ENCODE measurements at regions not wholly inside any gene's neighbourhood (a gene's known extent, or its start where the extent isn't known, plus 50 kb on each side); places are given as distances from the start of the nearest gene placed in this dataset.

GRCh38 chr5:61828856-61829255, 477.1 kb upstream of the KIF2A start:
- DNase-seq (ENCODE audit: low read depth), result no peak

- DNase-seq (ENCODE audit: low read depth), result no peak
Observed at GRCh38 chr5:61831736-61832135, 474.3 kb upstream of the KIF2A start.

GRCh38 chr5:61837788-61838187, 468.2 kb upstream of the KIF2A start:
- no peak for DNase-seq (ENCODE audit: low read depth)

- DNase-seq (ENCODE audit: low read depth), result no peak
Observed at GRCh38 chr5:61840361-61840760, 465.6 kb upstream of the KIF2A start.

GRCh38 chr5:61842840-61843239, 463.2 kb upstream of the KIF2A start:
- no peak for DNase-seq (ENCODE audit: low read depth)

- DNase-seq (ENCODE audit: low read depth), result no peak
Observed at GRCh38 chr5:61850696-61851095, 455.3 kb upstream of the KIF2A start.

- no peak for DNase-seq (ENCODE audit: low read depth)
Observed at GRCh38 chr5:61854531-61854930, 451.5 kb upstream of the KIF2A start.

GRCh38 chr5:61860978-61861377, 445.0 kb upstream of the KIF2A start:
- DNase-seq (ENCODE audit: low read depth), result no peak

GRCh38 chr5:61866930-61867329, 439.1 kb upstream of the KIF2A start:
- no peak for DNase-seq (ENCODE audit: low read depth)

GRCh38 chr5:61869333-61869732, 436.7 kb upstream of the KIF2A start:
- DNase-seq (ENCODE audit: low read depth), result no peak

GRCh38 chr5:61878471-61878870, 427.5 kb upstream of the KIF2A start:
- no peak for DNase-seq (ENCODE audit: low read depth)

GRCh38 chr5:61881821-61882487, 424.1 kb upstream of the KIF2A start:
- DNase-seq (ENCODE audit: low read depth), result no peak

- DNase-seq (ENCODE audit: low read depth), result no peak
Observed at GRCh38 chr5:61882901-61883500, 423.0 kb upstream of the KIF2A start.

GRCh38 chr5:61884252-61884855, 421.7 kb upstream of the KIF2A start:
- DNase-seq (ENCODE audit: low read depth), result no peak

- DNase-seq (ENCODE audit: low read depth), result no peak
Observed at GRCh38 chr5:61886214-61886613, 419.8 kb upstream of the KIF2A start.

GRCh38 chr5:61887271-61887670, 418.7 kb upstream of the KIF2A start:
- DNase-seq (ENCODE audit: low read depth), result no peak

GRCh38 chr5:61894046-61894445, 412.0 kb upstream of the KIF2A start:
- DNase-seq (ENCODE audit: low read depth), result no peak

- no peak for DNase-seq (ENCODE audit: low read depth)
Observed at GRCh38 chr5:61896811-61897210, 409.2 kb upstream of the KIF2A start.

- no peak for DNase-seq (ENCODE audit: low read depth)
Observed at GRCh38 chr5:61897251-61897650, 408.8 kb upstream of the KIF2A start.

GRCh38 chr5:61901997-61902396, 404.0 kb upstream of the KIF2A start:
- no peak for DNase-seq (ENCODE audit: low read depth)

GRCh38 chr5:61904730-61905129, 401.3 kb upstream of the KIF2A start:
- no peak for DNase-seq (ENCODE audit: low read depth)

- no peak for DNase-seq (ENCODE audit: low read depth)
Observed at GRCh38 chr5:61905613-61906012, 400.4 kb upstream of the KIF2A start.

- DNase-seq (ENCODE audit: low read depth), result no peak
Observed at GRCh38 chr5:61906820-61907219, 399.2 kb upstream of the KIF2A start.

GRCh38 chr5:61907995-61908394, 398.0 kb upstream of the KIF2A start:
- no peak for DNase-seq (ENCODE audit: low read depth)

All from activated T-cell treated with anti-CD3 and anti-CD28 coated beads for 48 hours (primary cell).